ENCODE measurements at regions not wholly inside any gene's neighbourhood (a gene's known extent, or its start where the extent isn't known, plus 50 kb on each side); places are given as distances from the start of the nearest gene placed in this dataset.

DNA sequence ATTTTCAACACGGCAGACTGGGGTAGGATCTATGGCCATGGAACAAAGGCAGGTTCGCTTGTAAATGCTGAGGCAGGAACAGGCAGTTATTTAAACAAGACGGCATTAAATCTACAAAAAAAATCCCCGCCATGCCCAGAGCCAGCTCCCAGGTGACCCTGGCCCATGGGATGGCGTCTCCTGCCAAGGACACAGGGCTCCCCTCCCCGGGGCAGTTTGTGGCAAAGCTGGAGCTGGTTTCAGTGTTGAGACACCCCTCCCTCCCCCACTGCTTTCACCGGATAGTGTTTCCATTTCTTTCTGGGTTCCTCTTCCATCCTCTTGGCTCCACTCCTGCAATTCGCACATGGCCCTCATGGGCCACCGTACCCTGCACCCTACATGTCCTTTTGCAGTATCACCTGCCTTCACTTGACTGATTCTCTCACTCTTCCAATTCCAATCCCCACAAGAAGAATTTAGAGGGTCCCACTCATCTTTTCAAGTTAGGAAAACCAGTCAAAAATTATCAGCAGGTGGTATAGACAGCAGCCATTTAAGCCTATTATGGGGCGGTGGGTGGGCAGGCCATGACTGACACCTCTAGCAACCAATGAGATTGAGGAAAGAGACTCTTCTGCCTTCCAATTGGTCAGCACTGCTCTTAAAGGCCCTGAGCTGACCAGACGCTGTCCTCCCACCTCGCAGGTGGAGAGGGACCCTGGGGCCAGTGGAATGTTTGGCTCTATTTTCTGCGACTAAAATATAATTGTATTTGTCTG, 52.0 kb downstream of the OLIG1 start:
- TF ChIP-seq, protein P1, sequence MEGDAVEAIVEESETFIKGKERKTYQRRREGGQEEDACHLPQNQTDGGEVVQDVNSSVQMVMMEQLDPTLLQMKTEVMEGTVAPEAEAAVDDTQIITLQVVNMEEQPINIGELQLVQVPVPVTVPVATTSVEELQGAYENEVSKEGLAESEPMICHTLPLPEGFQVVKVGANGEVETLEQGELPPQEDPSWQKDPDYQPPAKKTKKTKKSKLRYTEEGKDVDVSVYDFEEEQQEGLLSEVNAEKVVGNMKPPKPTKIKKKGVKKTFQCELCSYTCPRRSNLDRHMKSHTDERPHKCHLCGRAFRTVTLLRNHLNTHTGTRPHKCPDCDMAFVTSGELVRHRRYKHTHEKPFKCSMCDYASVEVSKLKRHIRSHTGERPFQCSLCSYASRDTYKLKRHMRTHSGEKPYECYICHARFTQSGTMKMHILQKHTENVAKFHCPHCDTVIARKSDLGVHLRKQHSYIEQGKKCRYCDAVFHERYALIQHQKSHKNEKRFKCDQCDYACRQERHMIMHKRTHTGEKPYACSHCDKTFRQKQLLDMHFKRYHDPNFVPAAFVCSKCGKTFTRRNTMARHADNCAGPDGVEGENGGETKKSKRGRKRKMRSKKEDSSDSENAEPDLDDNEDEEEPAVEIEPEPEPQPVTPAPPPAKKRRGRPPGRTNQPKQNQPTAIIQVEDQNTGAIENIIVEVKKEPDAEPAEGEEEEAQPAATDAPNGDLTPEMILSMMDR (conservative IDR thresholded peaks at IDR 0.05): no peak
- TF ChIP-seq ZFX (IDR thresholded peaks at IDR 0.05): no peak

DNA sequence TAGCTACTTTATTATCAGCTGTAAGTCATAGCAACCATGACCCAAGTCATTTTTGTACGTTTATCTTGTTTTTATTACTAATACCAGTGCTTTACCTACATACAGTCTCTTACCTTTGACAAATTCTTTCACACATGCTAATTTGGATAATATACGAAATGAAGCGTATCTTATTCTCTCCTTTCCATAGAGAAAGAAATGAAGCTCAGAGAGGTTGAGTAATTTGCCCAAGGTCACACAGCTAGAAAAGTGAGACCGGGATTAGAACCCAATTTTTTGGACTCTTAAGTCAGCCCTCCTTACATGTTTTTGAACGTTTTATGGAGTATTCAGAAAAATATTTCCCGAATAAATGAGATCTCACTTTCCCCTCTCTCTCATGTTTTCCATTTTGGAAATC, 52.6 kb downstream of the OLIG1 start:
- H3K27ac ChIP-seq: no peak overlapping the region
- TF ChIP-seq, protein P1 (conservative IDR thresholded peaks at IDR 0.05): no peak
- no peak for TF ChIP-seq ZFX (IDR thresholded peaks at IDR 0.05)

More for the DNA sequence above, 52.0 kb downstream of the OLIG1 start:
- no peak overlapping the region for H3K27ac ChIP-seq

DNA sequence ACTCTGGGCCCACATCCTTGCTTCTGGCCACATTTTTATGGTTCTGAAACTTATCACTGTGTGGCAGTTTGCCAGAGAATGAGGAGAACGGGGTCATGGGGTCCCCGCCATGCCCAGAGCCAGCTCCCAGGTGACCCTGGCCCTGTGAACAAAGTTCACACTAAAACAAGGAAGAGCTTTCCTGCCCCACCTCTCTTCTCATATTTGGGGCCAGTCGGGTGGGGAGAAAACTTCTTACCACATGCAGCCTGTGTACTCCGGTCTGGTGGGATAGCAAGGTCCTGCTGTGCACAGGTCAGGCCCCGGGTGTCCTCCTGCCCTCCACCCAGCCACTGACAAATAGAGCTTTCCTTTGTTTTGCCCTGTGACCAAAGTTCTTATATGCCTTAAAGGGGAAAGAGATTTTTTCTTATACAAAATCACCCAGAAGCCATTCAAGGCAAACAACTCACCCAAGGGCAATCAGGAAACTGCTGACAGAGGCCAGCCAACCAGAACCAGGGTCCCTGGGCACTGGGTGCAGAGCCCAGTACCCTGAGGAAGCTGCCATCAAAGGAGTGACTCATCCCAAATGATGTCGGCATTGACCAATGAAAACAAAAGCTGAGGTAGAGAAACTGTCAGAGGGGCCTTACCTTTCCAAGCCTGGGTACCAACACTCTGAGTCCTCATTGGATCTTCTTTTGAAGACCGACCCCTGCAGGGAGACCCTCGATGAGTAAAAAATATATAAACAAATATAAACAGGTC, 53.6 kb downstream of the OLIG1 start:
- H3K27ac ChIP-seq: no peak overlapping the region
- TF ChIP-seq ZFX (IDR thresholded peaks at IDR 0.05): no peak
- TF ChIP-seq, protein P1 (conservative IDR thresholded peaks at IDR 0.05): no peak

DNA sequence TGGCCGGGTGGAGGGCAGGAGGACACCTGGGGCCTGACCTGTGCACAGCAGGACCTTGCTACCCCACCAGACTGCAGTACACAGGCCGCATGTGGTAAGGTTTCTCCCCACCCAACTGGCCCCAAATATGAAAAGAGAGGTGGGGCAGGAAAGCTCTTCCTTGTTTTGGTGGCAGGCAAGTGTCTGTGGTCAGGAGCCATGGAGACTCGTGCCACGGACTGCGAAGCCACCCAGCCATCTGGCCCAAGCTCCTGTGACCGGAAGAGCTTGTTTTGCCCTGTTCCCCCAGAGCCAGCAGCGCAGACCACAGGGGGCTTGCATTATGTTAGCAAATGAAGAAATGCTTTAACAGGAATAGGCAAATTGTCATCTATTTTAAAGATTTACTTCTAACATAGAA, 54.9 kb downstream of the OLIG1 start:
- H3K27ac ChIP-seq: no peak overlapping the region
- no peak for TF ChIP-seq ZFX (IDR thresholded peaks at IDR 0.05)
- TF ChIP-seq, protein P1 (conservative IDR thresholded peaks at IDR 0.05): no peak

DNA sequence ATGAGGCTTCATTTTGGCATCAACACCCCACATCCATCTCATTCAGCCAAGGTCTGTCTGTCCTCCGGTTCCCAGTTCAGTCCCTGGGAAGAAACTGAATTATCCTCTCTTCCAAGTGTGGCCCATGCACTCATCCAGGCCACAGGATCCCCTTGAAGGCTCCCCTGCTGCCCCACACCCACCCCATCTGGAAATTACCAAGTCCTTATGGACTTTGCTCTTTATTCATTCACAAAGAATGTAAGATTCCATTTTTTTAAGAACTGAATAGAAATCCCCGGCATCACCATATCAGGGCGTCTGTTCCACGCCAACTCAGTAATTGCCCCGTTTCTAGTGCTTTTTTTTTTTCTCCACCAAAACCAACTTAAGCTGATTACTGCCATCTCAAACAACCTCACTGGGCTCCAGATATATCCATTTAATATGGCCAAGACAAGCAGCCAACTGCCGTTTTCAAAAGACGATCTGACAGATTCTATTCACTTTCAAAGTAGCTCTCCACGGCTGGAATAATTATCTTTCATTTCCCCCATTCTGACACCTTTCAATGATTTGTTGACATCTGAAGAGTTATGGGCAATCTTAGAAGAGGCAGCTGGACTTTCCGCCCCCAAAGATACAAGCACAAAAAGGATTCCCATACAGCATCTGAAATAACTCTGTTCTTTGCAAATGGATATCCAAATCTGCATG, 55.9 kb downstream of the OLIG1 start:
- TF ChIP-seq, protein P1 (conservative IDR thresholded peaks at IDR 0.05): no peak
- H3K27ac ChIP-seq: no peak overlapping the region

DNA sequence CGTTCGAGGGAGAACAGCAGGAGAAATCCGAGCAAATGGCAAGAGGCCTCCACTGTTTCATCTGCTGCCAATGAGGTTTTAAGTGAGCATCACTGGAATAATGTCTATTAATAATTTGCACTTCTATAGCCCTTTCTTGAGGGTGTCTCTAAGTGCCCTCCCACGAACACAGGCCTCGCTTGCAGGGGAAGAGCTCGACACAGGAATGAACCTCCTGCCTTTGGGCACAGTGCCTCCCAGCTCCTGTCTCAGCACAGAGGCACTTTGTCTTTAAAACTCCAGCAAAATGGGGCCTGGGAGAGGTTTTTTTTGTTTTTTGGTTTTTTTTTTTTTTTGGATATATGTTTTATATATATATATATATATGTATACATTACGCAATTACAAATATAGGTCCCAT, 56.6 kb downstream of the OLIG1 start:
- TF ChIP-seq, protein P1 (conservative IDR thresholded peaks at IDR 0.05): no peak
- no peak for TF ChIP-seq ZFX (IDR thresholded peaks at IDR 0.05)
- no peak overlapping the region for H3K27ac ChIP-seq
